GM12878 (cell line): ENCODE measurements at regions not wholly inside any gene's neighbourhood (a gene's known extent, or its start where the extent isn't known, plus 50 kb on each side); places are given as distances from the start of the nearest gene placed in this dataset.

Source experiments
- ATAC-seq: fragments of 200-7000 bp; cut with Tn5 transposase; 3 replicates; pipeline ENCODE4 v1.9.1; 2020; ENCODE audit warnings: mild to moderate bottlenecking, moderate library complexity
- BruUV-seq: library from RNA; stranded (reverse); fragments of 400-500 nt; replicated peaks from 2 replicates; lab custom pipeline; 2021; lab: Mats Ljungman, UMichigan
- CTCF ChIA-PET: fragments of 300-600 bp; sonication (Branson Sonifier 250); formaldehyde crosslinking; extraction: SDS; loops from one replicate; lab custom pipeline; 2021; ENCODE audit warnings: inconsistent platforms; lab: Yijun Ruan, JAX
- POLR2A ChIA-PET: fragments of 350-600 bp; formaldehyde crosslinking; extraction: SDS; loops from one replicate; lab custom pipeline; 2021; ENCODE audit warnings: inconsistent platforms; lab: Charles Lee
- RAD21 ChIA-PET: fragments of 300-600 bp; sonication (Branson Sonifier 250); formaldehyde crosslinking; loops from one replicate; lab custom pipeline; 2023; ENCODE audit warnings: antibody characterized with exemption; ENCODE audit not compliant: unreplicated experiment; lab: Charles Lee
- SMC1A ChIA-PET: fragments of 300-600 bp; sonication (Branson Sonifier 250); formaldehyde crosslinking; loops from one replicate; lab custom pipeline; 2023; ENCODE audit not compliant: unreplicated experiment, uncharacterized antibody; lab: Charles Lee
- DNase-seq: peaks from one replicate; pipeline ENCODE4 v3.0.0-alpha.2; 2011; ENCODE audit warnings: low read depth, low spot score
- FAIRE-seq: peaks from 3 replicates; lab custom pipeline; 2011; peaks lifted over from hg19 to GRCh38; lab: Jason Lieb, UNC
- H2AFZ ChIP-seq: 2 replicates; pipeline ENCODE4 v1.6.0; 2011; ENCODE audit warnings: low read depth, low read length, control low read depth; ENCODE audit not compliant: control insufficient read depth
- H3K27ac ChIP-seq: 2 replicates; pipeline ENCODE4 v1.5.1; 2011; ENCODE audit warnings: control low read depth; ENCODE audit not compliant: control insufficient read depth, insufficient read depth
- H3K27me3 ChIP-seq, 2 experiments: replicated peaks in 1 of 2; 2 replicates each; pipeline versions ENCODE4 v1.6.0 to v1.6.1; 2011; ENCODE audit warnings: low read length in 1 of 2; ENCODE audit not compliant: control insufficient read depth in 2 of 2, insufficient read depth in 2 of 2
- H3K36me3 ChIP-seq, 2 experiments: 2 replicates each; pipeline ENCODE4 v1.5.1; 2011; ENCODE audit warnings: low read length in 1 of 2; ENCODE audit not compliant: control insufficient read depth in 2 of 2, insufficient read depth in 2 of 2
- H3K4me1 ChIP-seq: 2 replicates; pipeline ENCODE4 v1.6.1; 2011; ENCODE audit warnings: mild to moderate bottlenecking, low read length, moderate library complexity, mixed read lengths; ENCODE audit not compliant: control insufficient read depth, insufficient read depth
- H3K4me2 ChIP-seq: 2 replicates; pipeline ENCODE4 v1.6.0; 2011; ENCODE audit warnings: control low read depth; ENCODE audit not compliant: control insufficient read depth, insufficient read depth
- H3K4me3 ChIP-seq: fragments of 200-600 bp; sonication (generic); 2 replicates; pipeline ENCODE4 v1.5.1; 2016
- H3K79me2 ChIP-seq: 2 replicates; pipeline ENCODE4 v1.6.0; 2011; ENCODE audit warnings: low read length; ENCODE audit not compliant: control insufficient read depth, insufficient read depth
- H3K9ac ChIP-seq: 2 replicates; pipeline ENCODE4 v1.8.0; 2011; ENCODE audit warnings: low read length, control low read depth, mixed read lengths; ENCODE audit not compliant: control insufficient read depth, insufficient read depth
- H3K9me3 ChIP-seq: replicated peaks from 3 replicates; pipeline ENCODE4 v1.5.1; 2011; ENCODE audit warnings: mild to moderate bottlenecking, low read length; ENCODE audit not compliant: control insufficient read depth, insufficient read depth
- H4K20me1 ChIP-seq: 2 replicates; pipeline ENCODE4 v1.6.0; 2011; ENCODE audit not compliant: control insufficient read depth, insufficient read depth
- HDAC2 ChIP-seq: fragments of 200-600 bp; sonication (generic); IDR thresholded peaks from 2 replicates; pipeline ENCODE4 v1.6.1; 2017
- NR2C2 ChIP-seq: IDR thresholded peaks from 2 replicates; pipeline ENCODE4 v1.6.1; 2011; ENCODE audit warnings: borderline replicate concordance, low read depth; ENCODE audit not compliant: control insufficient read depth, insufficient read length
- YBX1 ChIP-seq: fragments of 450-650 bp; IDR thresholded peaks from 2 replicates; pipeline ENCODE4 v1.6.1; 2016; ENCODE audit warnings: antibody characterized with exemption
- ZNF207 ChIP-seq: fragments of 450-650 bp; IDR thresholded peaks from 2 replicates; pipeline ENCODE4 v1.6.1; 2014; ENCODE audit warnings: antibody characterized with exemption, mild to moderate bottlenecking, borderline replicate concordance
- ZNF274 ChIP-seq: IDR thresholded peaks from one replicate; pipeline ENCODE4 v1.8.0; 2011; ENCODE audit not compliant: insufficient read length, insufficient read depth
- ZNF592 ChIP-seq: fragments of 450-650 bp; IDR thresholded peaks from 2 replicates; pipeline ENCODE4 v1.6.1; 2017; ENCODE audit warnings: mild to moderate bottlenecking, moderate library complexity
- WGBS: methylation state at CpG from one replicate; pipeline ENCODE4 v1.1.6; 2016; ENCODE audit warnings: low lambda C conversion rate; ENCODE audit not compliant: insufficient replicate concordance, insufficient coverage; ENCODE audit errors: missing lambda C conversion rate; 5-methylcytosine and 5-hydroxymethylcytosine counted together
- in situ Hi-C: fragments of 300-500 bp; cut with MboI; formaldehyde crosslinking; loops from 9 replicates; pipeline ENCODE4 v1.14.3; 2018; ENCODE audit warnings: mixed read lengths
- intact Hi-C: fragments of 100-400 bp; cut with micrococcal nuclease; formaldehyde crosslinking; loops from one replicate; pipeline ENCODE4 v1.14.2; 2022; ENCODE audit not compliant: unreplicated experiment
- TF ChIP-seq, protein P1 (sequence below): fragments of 150-350 bp; IDR thresholded peaks from 2 replicates; pipeline ENCODE4 v1.6.1; 2014; ENCODE audit warnings: mild to moderate bottlenecking, low read depth, low read length

GRCh38 chr11:31996159-31996881 is 94.6 kb upstream of the RCN1 start:
- H3K9ac ChIP-seq: no peak overlapping the region
- TF ChIP-seq HDAC2: no peak
- TF ChIP-seq ZNF207: no peak
- TF ChIP-seq ZNF592: no peak
- no peak for TF ChIP-seq YBX1
- no peak for TF ChIP-seq NR2C2
- TF ChIP-seq, protein P1, sequence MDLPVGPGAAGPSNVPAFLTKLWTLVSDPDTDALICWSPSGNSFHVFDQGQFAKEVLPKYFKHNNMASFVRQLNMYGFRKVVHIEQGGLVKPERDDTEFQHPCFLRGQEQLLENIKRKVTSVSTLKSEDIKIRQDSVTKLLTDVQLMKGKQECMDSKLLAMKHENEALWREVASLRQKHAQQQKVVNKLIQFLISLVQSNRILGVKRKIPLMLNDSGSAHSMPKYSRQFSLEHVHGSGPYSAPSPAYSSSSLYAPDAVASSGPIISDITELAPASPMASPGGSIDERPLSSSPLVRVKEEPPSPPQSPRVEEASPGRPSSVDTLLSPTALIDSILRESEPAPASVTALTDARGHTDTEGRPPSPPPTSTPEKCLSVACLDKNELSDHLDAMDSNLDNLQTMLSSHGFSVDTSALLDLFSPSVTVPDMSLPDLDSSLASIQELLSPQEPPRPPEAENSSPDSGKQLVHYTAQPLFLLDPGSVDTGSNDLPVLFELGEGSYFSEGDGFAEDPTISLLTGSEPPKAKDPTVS: no peak
- no peak for TF ChIP-seq ZNF274
- H3K4me2 ChIP-seq: no peak overlapping the region; the same call in 1 of the 2 replicates
- DNase-seq (no peak), ATAC-seq (peak; percentile 70), FAIRE-seq (no peak)
- intact Hi-C loops (loop anchor here (5.0 kb wide), 1 partner anchor 821 kb away; no protein-coding TSS in a partner anchor), in situ Hi-C loops (no loop called here)
- 52% methylated on average over 7 of the region's 7 CpGs for WGBS
- H3K4me1 ChIP-seq: peaks cover 4% of the 10 kb centered on the region
- H3K4me3 ChIP-seq: no peak overlapping the region
- peak overlapping the region; percentile 95 for H2AFZ ChIP-seq
- ChIA-PET SMC1A (interaction anchor here (1.0 to 2.1 kb wide), 5 partner anchors 11 to 179 kb away, joined by 3 to 7 read pairs (median 3); no protein-coding TSS in a partner anchor), CTCF (interaction anchor here (0.7 to 2.3 kb wide), 5 partner anchors 7 to 358 kb away, joined by 3 to 10 read pairs (median 3); no protein-coding TSS in a partner anchor), RAD21 (interaction anchor here (1.3 kb wide), 1 partner anchor 38 kb away, joined by 3 read pairs; no protein-coding TSS in a partner anchor), POLR2A (no interaction called here)
- H3K9me3 ChIP-seq: no peaks in the 10 kb centered on the region
- no peaks in the 10 kb centered on the region for H4K20me1 ChIP-seq
- no peaks in the 10 kb centered on the region for H3K36me3 ChIP-seq
- H3K27me3 ChIP-seq: no peaks in the 10 kb centered on the region
- no TSS peak for BruUV-seq
- H3K79me2 ChIP-seq: no peaks in the 10 kb centered on the region
- H3K27ac ChIP-seq: no peak overlapping the region
